CD4-positive, alpha-beta T cell treated with Interleukin-12 subunit alpha and Interleukin-12 subunit beta, for 1 hour (primary cell): ENCODE measurements at regions not wholly inside any gene's neighbourhood (a gene's known extent, or its start where the extent isn't known, plus 50 kb on each side); places are given as distances from the start of the nearest gene placed in this dataset.

Experiments
- DNase-seq: peaks from one replicate; pipeline ENCODE4 v3.0.0-alpha.2; 2020

DNA sequence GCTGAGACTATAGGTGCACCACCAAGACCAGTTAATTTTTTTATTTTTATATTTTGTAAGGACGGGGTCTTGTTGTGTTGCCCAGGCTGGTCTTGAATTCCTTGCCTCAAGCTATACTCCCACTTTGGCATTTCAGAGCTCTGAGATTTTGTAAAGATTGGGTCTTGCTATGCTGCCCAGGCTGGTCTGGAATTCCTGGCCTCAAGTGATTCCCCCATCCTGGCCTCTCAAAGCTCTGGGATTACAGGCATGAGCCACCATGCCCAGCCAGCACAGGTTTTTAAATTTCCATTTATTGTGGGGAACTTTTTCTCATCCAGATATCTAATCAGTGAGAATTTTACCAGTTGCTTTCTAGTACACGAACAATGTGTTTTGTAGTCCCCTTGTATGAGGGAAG, 156.1 kb upstream of the VLDLR start:
- DNase-seq = no peak

DNA sequence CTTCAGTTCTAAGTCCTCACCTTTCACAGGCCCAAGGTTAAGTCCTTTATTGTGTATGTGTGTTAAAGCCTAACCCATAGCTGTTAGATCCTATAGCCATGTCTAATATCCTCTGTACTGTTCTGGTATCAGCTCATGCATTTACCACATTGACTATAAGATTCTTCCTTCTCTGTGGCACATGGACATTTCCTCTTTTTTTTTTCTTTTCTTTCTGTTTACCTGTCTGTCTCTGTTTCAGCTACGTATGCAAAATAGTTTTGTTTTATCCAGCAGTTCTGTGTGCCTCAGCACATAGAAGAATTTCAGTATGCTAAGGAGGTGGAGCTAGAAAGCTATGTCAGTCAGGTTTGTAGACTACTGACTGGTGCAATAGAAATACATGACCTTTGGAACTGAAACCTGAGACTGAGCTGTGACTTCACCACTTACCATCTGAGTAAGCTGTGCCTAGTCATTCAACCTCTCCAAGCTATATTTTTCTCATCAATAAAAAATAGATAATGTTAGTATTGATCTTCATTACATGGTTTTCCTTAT, 155.6 kb upstream of the VLDLR start:
- DNase-seq = no peak

DNA sequence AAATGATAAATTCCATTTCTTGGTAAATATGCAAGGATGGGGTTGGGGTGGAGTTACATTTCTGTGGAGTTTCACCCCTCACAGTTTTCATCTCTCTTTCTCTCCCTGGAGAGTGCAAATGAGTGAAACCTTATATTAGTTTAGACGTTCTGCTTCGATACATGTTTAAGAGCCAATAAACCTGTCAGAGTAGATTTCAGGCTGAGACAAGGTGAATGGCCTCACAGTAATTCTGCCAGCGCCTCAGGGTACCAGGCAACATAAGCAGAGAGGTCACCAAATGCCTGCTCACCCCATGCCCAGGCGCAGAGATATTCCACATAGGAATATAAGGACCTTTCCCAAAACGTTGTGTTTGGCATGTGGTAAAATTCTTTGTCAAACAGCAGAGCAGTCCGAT, 154.9 kb upstream of the VLDLR start:
- DNase-seq = no peak

DNA sequence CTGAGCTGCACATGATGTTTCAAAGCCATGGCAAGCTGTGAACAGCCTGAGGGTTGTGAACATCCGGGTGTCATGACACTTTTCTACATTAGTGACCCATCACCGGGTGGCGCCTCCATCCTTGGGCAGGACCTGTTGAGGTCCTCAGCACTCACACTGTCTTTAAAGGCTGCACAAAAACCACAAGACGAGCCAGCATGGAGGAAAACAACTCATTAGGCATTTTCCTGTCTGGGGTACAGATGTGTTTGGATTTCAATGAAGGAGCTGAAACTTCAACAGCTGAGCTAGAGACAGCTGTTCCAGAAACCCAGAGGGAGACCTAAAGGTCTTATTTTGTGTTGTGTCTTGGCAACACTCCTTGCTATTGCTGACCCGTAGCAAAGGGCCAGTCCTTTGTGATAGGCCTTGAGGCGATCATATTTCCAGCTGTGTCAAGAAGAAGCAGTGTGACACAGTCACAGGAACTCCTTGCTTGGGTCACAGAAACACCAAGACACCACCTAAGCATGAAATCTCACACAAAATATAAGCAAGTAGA, 151.8 kb upstream of the VLDLR start:
- DNase-seq = no peak

DNA sequence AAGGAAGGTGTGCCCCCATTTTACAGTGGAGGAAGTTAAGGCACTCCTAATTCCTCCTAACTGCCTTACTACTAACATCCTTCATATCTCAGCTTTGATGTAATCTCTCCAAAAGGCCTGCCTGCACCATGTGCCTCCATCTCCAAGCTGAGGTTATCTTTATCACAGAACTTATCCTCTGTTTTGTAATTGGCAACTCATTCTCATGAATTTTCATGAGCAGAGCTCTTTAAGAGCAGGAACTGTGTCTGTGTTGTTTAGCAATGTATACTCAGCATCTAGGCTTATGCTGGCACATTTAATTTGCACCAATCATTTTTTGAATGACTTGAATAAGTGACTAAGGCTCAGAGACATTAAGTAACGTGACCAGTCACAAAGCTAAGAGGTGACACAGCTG, 147.9 kb upstream of the VLDLR start:
- DNase-seq = no peak

DNA sequence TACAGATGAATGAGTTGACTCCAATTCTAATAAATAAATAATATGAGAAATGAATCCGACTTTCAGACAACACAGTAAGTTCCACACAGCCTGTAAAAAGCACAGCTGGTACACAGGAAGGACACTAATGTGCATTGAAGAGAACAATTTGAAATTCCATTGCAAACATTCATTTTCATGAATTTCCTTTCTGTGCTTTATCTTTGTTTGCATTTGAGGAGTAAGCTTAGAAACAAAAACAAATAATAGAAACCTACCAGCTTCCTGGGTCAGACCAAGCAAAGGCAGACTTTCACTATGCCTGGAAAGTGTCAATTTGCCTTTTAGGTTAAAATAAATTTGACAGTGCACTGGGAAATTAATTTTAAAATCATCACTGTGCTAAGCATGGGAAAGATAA, 143.8 kb upstream of the VLDLR start:
- DNase-seq = no peak

DNA sequence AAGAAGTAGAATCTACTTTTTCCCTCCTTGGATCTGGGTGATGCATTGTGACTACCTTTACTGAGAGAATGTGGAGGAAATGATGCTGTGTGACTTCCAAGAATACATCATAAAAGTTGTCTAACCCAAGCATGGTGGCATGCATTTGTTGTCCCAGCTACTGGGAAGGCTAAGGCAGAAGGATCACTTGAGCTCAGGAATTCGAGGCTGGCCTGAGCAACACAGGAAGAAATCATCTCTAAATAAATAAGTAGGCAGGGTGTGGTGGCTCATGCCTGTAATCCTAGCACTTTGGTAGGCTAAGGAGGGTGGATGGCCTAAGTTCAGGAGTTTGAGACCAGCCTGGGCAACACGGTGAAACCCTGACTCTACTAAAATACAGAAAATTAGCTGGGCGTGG, 143.2 kb upstream of the VLDLR start:
- DNase-seq = no peak

DNA sequence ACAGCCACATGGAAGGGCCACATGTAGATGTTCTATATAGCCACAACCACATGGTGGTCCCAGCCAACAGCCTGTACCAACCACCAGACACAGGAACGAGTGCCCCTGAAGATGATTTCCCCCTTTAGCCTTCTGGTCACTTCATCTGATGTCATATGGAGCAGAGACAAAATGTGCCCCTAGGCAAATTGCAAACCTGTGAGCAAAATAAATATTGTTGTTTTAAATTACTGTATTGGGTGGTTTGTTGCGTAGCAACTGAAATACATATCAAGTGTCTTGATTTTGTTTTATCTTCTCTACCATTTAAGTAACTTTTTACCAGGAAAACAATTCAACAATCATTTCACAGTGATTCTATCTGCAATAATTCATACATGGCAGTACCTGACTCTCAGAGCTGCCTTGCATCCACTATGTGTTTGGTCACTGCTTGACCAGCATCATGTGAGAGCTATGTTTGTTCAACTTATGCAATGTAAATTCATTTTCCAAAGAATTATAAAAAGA, 142.5 kb upstream of the VLDLR start:
- DNase-seq = no peak

DNA sequence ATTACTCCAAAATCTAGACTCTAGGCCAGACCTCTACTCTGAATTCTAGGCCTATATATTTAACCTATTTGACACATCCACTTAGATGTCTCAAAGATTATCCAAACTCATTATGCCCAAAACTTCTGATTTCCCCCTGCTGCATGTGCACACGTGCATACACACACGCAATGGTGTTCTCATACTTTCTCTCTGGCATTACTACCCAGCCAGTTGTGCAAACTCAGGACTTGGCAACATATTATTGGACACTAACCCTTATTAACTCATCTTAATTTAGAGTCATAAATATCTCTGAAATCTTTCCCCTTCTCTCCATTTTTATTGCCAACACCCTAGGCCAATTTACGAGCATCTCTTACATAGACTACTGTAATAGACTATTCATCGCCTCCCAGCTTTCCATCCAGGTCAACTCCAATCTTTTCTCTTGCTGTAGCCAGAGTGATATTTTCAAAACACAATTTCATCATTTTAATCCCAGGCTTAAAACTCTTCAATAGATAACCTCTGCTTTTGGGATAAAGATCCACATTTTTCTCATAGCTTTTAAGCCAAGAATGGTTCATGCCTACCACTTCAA, 141.2 kb upstream of the VLDLR start:
- no peak for DNase-seq

DNA sequence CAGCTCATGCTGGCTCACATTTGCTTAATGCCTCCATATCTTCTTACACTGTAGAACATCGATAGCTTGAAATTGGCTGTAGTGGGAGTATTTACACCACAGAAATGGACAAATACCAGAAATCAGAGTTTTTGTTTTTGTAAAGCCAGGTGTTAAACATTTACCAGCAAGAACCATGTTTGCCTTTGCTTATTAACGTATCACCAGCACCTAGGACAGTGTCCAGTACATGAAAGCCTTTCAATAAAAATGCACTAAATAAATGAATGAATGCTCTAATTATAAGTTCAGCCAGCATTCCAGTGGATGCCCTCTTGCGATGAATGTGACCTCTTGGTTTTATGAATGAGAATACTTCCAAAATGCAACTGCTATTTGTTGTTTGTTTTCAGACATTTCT, 140.4 kb upstream of the VLDLR start:
- no peak for DNase-seq

DNA sequence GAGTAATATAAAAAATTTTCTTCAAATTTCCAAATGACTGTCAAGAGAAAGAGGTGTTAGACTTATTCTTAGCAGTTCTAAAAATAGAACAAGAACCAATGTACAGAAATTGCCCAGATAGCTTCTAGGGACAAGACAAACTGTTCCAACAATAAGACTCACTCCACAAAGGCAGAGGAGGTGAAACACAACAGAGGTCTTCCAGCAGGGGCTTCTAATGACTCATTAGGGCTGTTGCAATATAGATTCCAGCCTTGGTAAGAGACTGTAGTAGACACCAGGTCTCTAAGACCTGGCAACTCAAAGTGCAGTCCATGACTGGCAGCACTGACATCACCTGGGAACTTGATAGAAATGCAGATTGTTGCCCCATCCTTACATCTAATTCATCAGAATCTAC, 134.6 kb upstream of the VLDLR start:
- DNase-seq = no peak

DNA sequence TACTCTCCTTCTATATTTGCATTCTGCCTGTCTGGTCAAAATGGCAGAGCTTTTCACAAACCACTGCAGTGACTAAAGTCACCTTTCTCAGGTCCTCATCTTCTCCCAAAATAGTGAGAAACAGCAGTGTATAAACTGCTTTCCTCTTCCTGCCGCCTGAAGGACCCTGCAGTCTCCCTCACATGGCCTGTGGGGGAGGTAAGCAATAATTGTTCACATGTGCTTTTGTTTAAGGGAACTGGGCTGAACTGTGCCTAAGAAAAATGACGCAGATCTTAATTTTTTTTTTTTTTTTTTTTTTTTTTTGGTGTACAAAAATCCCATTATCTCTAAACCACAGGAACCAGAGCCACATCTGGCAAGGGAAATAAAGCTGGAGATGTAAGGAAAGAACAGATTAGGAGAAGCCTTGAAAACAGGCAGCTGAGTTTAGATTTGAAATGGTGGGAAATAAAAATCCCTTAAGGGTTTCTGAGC, 131.7 kb upstream of the VLDLR start:
- DNase-seq = no peak

DNA sequence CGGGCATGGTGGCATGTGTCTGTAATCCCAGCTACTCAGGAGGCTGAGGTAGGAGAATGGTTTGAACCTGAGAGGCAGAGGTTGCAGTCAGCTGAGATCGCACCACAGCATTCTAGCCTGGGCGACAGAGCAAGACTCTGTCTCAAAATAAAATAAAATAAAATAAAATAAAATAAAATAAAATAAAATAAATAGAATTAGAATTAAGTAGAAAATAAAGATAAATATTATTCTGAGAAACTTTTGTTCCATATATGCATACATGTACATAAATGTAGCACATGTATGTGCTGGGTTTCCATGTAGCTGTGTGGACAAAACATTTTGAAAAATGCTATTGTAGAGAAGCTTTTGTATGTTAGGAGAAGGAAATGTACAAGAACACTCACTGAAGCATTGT, 129.4 kb upstream of the VLDLR start:
- no peak for DNase-seq

DNA sequence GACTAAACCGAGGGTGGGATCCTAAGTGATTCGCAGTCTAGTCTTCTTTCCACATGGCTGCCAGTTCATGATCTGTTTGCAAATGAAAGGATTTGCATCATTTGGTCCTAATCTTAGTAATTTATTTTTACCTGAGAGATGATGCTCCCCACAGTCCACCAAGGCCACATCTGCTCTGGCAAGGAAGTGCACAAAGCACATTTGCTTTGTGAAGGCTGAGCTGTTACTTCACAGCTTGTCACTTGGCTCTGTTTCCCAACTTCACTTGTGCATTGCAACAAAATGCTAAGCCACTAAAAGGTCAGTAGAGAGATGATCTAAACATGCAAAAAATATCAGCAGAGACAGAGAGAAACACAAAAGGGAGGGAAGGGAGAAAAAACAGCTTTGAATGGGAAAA, 128.5 kb upstream of the VLDLR start:
- no peak for DNase-seq

DNA sequence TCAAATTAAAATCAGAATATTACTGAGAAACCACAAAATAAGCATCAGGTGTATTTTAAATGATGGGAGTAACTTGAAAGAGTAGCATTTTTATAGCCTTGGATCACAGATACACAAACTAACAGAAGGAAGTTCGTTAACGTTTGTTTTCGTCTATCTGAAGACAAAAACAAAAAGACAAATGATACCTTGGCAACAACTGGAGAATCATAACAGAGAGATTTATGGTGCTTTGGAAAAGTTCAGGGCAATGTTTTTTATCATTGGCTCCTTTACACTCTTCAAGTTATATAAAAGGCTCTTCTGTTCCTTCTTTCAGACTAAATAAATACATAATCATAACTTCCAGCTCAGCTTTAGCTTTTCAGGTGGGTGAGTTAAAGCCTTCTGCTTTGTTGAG, 128.1 kb upstream of the VLDLR start:
- DNase-seq = no peak

DNA sequence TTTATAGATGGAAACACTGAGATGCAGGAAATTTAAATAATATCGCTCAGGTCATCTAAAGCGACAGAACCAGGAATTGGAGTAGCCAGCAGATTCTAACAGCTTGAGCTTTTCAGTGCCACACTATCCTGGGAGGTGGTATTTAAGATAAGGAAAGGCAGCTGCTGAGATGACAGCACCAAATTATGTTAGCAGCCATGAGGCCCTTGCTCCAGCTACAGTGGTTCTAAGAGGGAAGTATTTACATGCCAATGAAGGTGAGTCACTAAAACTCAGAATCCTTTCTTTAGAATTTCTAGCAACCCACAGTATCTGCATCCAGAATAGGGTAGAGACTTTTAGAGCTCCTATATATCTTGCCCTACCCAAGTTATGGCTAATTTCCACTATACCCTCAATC, 127.0 kb upstream of the VLDLR start:
- no peak for DNase-seq

DNA sequence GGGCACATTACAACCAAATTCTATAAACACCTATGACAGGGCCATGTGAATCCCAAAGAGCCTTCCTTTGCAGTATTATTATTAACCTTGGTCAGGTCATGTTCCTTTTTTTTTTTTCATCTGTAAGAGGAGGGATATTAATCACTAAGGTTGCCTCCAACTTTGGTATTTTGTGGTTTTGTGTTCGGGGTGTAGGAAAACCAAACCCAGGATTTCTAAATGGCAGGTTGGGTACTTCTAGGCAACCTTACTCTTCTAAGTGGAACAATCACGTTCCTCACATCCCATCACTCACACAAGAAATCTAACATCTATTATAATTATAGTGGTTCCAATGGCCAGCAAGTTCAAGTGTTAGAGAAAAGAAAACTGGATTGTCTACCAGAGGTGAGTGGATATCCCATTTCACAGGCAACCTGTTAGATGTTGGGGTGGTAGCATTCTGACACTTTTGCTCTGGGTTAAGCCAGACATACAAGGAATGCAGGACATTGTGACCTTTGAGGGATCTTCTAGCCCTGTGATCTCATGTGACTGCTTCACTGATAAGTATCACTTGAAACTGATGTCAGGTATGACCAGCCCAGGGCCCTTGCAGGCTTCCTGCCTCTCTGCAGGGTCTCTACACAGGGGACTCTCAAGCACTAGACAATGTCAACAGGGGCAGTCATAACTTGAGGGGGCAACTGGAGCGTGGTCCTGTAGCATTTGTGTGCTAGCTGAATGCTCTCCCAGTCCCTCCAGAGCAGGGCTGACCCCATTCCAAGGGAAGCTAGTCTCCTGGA, 126.2 kb upstream of the VLDLR start:
- DNase-seq = no peak

DNA sequence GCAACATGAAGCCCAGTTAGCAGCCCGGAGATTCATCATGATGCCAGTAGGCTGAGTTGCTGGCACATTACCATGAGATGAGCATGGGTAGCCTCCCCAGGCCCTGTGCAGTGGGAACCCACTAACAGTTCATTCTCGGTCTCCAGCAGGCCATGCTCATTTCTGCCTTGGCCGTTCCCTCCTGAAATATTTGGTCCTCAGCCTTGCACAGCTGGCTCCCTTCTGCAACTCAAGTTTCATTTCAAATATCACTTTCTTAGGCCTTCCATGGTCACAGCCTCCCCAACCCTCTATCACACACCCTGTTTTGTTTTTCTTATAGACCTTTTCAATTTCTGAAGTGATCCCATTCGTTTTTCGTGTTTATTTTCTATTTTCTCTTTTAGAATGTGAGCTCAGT, 125.4 kb upstream of the VLDLR start:
- no peak for DNase-seq

DNA sequence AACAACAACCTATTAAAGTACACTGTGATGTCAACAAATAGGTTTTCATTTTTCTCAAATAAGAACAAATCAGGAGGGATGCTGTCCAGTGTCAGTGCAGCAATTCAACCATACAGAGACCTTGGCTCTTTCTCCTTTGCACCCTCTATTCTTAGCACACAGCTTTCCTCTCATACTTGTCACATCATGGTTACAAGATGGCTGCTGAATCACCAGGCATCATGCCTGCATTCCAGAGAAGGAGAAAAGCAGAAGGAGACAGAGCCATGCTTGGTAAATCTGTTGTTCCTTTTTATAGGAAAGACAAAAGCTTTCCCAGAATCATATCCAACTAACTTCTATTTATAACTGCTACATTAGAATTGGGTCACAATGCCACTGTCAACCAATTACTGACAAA, 124.7 kb upstream of the VLDLR start:
- no peak for DNase-seq

DNA sequence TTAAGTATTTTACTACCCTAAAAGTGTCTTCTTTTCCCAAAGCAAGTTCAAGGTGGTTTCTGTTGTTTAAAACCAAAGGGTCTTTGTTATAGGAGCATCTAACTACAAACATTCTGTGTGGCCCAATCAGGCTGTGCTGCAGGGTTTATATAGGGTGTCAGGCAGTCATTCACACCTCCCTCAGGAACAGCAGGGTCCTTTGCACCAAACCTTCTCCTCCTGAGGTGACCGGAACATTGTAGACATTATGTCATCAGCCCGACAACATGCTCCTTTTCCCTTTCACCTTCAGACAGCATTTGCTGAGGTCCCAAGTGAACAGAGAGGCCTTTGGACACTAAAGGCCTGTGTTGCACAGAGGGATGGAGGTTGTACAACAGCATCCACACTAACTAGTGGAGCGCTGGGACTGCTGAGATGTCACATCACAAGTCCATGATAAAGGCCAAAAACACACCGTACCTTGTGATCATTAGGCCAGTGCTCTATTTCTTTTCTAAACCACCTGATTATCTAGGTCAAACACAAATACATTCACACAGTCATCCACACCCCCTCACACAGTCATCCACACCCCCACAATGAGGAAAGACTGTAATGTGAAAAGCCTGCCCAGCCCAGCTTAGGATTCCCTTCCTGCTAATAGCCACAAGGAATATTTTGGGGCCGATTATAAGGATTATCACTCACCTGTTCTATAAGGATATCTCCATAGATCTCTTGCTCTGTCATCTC, 123.8 kb upstream of the VLDLR start:
- no peak for DNase-seq

DNA sequence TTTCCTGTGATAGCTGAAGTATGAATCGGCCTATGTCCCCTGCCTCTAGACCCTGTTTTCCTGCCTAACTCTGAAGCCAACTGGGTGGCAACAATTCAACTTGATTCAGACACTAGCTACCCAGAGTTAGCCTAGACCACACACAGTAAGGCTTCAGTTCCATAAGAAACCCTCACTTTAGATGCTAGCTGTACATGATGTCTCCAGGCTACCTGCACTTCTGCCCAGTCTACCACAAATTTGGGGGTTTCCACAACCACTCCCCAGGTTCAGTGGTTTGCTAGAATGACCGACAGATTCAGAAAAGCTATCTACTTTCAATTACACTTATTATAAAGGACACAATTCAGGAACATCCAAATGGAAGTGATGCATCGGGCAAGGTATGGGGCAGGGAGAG, 119.4 kb upstream of the VLDLR start:
- DNase-seq = no peak

DNA sequence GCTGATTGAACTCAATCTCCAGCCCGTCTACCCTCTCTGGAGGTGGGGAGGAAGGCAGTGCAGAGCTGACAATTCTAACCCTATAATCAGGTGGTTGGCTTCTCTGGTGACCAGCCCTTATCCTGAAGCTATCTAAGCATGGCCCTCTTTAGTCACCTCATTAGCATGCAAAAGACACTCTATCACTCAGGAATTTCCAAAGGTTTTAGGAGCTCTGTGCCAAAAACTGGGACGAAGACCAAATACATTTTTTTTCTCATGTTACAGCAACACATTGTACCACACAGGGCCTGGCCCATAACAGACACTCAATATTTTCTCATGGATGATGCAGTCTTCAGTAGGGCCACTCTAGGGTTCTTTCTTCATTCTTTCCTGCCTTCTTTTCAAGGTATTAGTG, 118.8 kb upstream of the VLDLR start:
- DNase-seq = no peak

DNA sequence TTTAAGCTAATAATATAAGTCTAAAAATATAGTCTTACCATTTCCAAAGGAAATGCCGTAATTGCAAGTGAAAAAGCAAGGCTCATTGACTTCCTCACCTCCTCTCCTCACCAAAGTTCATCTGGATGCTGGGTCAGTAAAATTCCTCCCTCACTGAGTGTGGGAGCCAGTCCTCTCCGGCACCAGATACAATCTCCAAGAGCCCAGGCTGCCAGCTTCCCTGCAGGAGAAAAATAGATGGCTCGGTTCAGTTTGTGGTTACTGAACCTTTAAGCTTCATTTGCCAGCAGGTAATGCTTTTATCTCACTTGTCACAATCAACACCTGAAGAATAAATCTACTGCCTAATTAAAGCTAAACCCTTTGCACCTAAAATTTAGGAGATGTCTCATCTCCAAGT, 115.3 kb upstream of the VLDLR start:
- DNase-seq = no peak

DNA sequence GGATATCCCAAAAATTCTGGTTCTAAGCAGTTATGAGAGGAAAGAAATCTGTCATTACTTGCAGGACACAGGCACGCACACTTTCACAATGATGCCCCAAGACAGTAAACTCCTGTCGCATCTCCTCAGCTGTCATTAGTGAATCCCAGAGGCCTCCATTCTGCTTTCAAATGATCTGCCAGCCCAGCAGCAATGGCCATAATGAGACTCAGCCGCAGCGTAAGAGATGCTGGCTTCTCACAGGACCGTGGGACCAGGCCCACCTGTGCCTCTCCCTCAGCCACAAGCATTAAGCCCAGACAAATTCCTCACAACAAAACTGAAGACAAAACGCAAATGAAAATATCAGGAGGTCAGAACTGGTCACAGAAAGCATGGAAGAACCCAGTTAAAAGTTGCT, 98.0 kb upstream of the VLDLR start:
- no peak for DNase-seq
